BJ (cell line): ENCODE measurements at regions not wholly inside any gene's neighbourhood (a gene's known extent, or its start where the extent isn't known, plus 50 kb on each side); places are given as distances from the start of the nearest gene placed in this dataset.
A peak's percentile ranks its signal among the peaks of the same experiment; 100 is the strongest.

Experiments used
- CTCF ChIA-PET: fragments of 350-600 bp; formaldehyde crosslinking; extraction: SDS; loops from one replicate; lab custom pipeline; 2021; ENCODE audit warnings: antibody characterized with exemption, inconsistent platforms; lab: Yijun Ruan, JAX
- POLR2A ChIA-PET: fragments of 300-600 bp; sonication (Branson Sonifier 250); formaldehyde crosslinking; extraction: SDS; loops from one replicate; lab custom pipeline; 2021; ENCODE audit warnings: antibody characterized with exemption; lab: Charles Lee
- DNase-seq: peaks from one replicate; pipeline ENCODE4 v3.0.0-alpha.2; 2011; ENCODE audit warnings: low read depth
- H3K27me3 ChIP-seq: 2 replicates; pipeline ENCODE4 v1.6.0; 2011; ENCODE audit warnings: low read length; ENCODE audit not compliant: control insufficient read depth, insufficient read depth
- H3K36me3 ChIP-seq: 2 replicates; pipeline ENCODE4 v1.5.1; 2011; ENCODE audit warnings: low read length; ENCODE audit not compliant: control insufficient read depth, insufficient read depth
- H3K4me3 ChIP-seq: 2 replicates; pipeline ENCODE4 v1.5.1; 2011; ENCODE audit warnings: low read depth, mild to moderate bottlenecking, control low read depth, low read length
- CTCF ChIP-seq: IDR thresholded peaks from 2 replicates; pipeline ENCODE4 v1.5.1; 2011; ENCODE audit warnings: low read depth, mild to moderate bottlenecking, control low read depth, inconsistent platforms, low read length, moderate library complexity; ENCODE audit not compliant: insufficient read depth

GRCh38 chr3:8239718-8240695 lies 261.6 kb upstream of the LMCD1 start:
- DNase-seq, result no peak
- peak; percentile 94 for TF ChIP-seq CTCF
- Histone ChIP-seq H3K27me3 (no peaks in the 10 kb centered on the region), H3K36me3 (no peaks in the 10 kb centered on the region), H3K4me3 (no peak overlapping the region)
- CTCF ChIA-PET, result interaction anchor here (0.9 to 1.8 kb wide), 18 partner anchors 8 to 368 kb away, joined by 3 to 19 read pairs (median 5); no protein-coding TSS in a partner anchor
- POLR2A ChIA-PET, result no interaction called here

DNA sequence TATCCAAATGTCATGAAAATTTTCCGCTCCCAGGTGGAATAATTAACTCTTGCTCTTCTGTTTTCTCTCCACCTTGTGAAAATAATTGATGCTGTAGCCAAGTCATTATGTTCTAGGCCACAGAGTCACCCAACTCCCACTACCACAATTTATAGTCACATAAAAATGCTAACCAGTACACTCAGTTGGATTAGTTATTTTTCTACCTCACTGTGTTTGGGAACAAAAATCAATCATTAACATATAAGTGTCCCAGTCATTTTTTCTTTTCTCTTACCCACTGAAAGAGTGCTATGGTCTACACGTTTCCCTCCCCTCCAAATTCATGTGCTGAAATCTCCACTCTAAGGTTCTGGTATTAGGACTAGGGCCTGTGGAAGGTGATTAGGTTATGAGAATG lies 255.6 kb upstream of the LMCD1 start:
- TF ChIP-seq CTCF, result no peak
- Histone ChIP-seq H3K4me3 (no peak overlapping the region), H3K27me3 (no peaks in the 10 kb centered on the region), H3K36me3 (no peaks in the 10 kb centered on the region)
- no peak for DNase-seq
- CTCF ChIA-PET, result no interaction called here
- POLR2A ChIA-PET, result no interaction called here

- Histone ChIP-seq H3K27me3 (no peaks in the 10 kb centered on the region), H3K4me3 (no peak overlapping the region), H3K36me3 (no peaks in the 10 kb centered on the region)
- no peak for DNase-seq
- CTCF ChIA-PET, result interaction anchor here (1.0 to 1.6 kb wide), 2 partner anchors 13 to 49 kb away, joined by 4 to 7 read pairs; no protein-coding TSS in a partner anchor
- POLR2A ChIA-PET, result no interaction called here
- no peak for TF ChIP-seq CTCF
Observed at GRCh38 chr3:8253201-8253600, 248.4 kb upstream of the LMCD1 start.

- ChIA-PET POLR2A (no interaction called here), CTCF (interaction anchor here (0.7 to 1.9 kb wide), 2 partner anchors 15 to 40 kb away, joined by 3 to 7 read pairs; no protein-coding TSS in a partner anchor)
- Histone ChIP-seq H3K27me3 (no peaks in the 10 kb centered on the region), H3K36me3 (no peaks in the 10 kb centered on the region), H3K4me3 (no peak overlapping the region)
- no peak for TF ChIP-seq CTCF
- no peak for DNase-seq
Observed at GRCh38 chr3:8254489-8254888, 247.1 kb upstream of the LMCD1 start.

DNA sequence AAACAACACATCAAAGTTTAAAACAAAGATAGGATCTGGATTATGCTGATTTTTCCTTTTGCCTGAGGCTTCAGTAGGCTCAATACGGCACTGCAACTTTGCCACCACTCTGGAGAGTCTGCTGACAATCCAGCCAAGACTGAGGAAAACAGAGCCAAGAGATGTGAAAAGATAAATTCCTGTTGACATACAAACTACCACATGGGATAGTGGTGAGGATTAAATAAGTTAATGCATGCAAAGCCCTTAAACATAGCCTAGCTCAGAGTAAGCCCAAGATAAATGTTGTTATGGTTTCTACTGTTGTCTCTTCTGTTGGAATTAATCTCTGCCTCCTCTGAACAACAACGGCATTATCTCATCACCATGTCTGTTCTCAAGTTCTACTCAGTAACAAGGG lies 245.9 kb upstream of the LMCD1 start:
- ChIA-PET CTCF (no interaction called here), POLR2A (no interaction called here)
- no peak for DNase-seq
- no peak overlapping the region for H3K4me3 ChIP-seq
- H3K36me3 ChIP-seq, result no peaks in the 10 kb centered on the region
- H3K27me3 ChIP-seq, result no peaks in the 10 kb centered on the region
- TF ChIP-seq CTCF, result no peak
